ENCODE measurements at regions not wholly inside any gene's neighbourhood (a gene's known extent, or its start where the extent isn't known, plus 50 kb on each side); places are given as distances from the start of the nearest gene placed in this dataset.

- DNase-seq (ENCODE audit: low read depth in 2 of 2), result no peak
Observed at GRCh38 chr5:124647352-124647751, 99.1 kb downstream of the ZNF608 start.

GRCh38 chr5:124645396-124645795, 101.0 kb downstream of the ZNF608 start:
- DNase-seq (ENCODE audit: low read depth in 2 of 2), result no peak

- DNase-seq (ENCODE audit: low read depth in 2 of 2), result no peak
Observed at GRCh38 chr5:124644582-124644981, 101.9 kb downstream of the ZNF608 start.

GRCh38 chr5:124644138-124644537, 102.3 kb downstream of the ZNF608 start:
- no peak for DNase-seq (ENCODE audit: low read depth in 2 of 2)

- DNase-seq (ENCODE audit: low read depth in 2 of 2), result no peak
Observed at GRCh38 chr5:124643336-124643735, 103.1 kb downstream of the ZNF608 start.

GRCh38 chr5:124642151-124642550, 104.3 kb downstream of the ZNF608 start:
- DNase-seq (ENCODE audit: low read depth in 2 of 2), result no peak

GRCh38 chr5:124641154-124641792, 105.2 kb downstream of the ZNF608 start:
- no peak for DNase-seq (ENCODE audit: low read depth in 2 of 2)

GRCh38 chr5:124639095-124639665, 107.3 kb downstream of the ZNF608 start:
- DNase-seq (ENCODE audit: low read depth in 2 of 2), result no peak

- no peak for DNase-seq (ENCODE audit: low read depth in 2 of 2)
Observed at GRCh38 chr5:124637011-124637410, 109.4 kb downstream of the ZNF608 start.

GRCh38 chr5:124634741-124635323, 111.6 kb downstream of the ZNF608 start:
- no peak for DNase-seq (ENCODE audit: low read depth in 2 of 2)

- no peak for DNase-seq (ENCODE audit: low read depth in 2 of 2)
Observed at GRCh38 chr5:124634228-124634739, 112.2 kb downstream of the ZNF608 start.

- DNase-seq (ENCODE audit: low read depth in 2 of 2), result no peak
Observed at GRCh38 chr5:124633209-124633608, 113.2 kb downstream of the ZNF608 start.

- no peak for DNase-seq (ENCODE audit: low read depth in 2 of 2)
Observed at GRCh38 chr5:124631874-124632550, 114.4 kb downstream of the ZNF608 start.

- no peak for DNase-seq (ENCODE audit: low read depth in 2 of 2)
Observed at GRCh38 chr5:124630767-124631704, 115.4 kb downstream of the ZNF608 start.

- DNase-seq (ENCODE audit: low read depth in 2 of 2), result no peak
Observed at GRCh38 chr5:124628721-124629596, 117.5 kb downstream of the ZNF608 start.

- no peak for DNase-seq (ENCODE audit: low read depth in 2 of 2)
Observed at GRCh38 chr5:124627815-124628595, 118.4 kb downstream of the ZNF608 start.

- no peak for DNase-seq (ENCODE audit: low read depth in 2 of 2)
Observed at GRCh38 chr5:124626053-124626452, 120.4 kb downstream of the ZNF608 start.

GRCh38 chr5:124623265-124623664, 123.2 kb downstream of the ZNF608 start:
- DNase-seq (ENCODE audit: low read depth in 2 of 2), result no peak

GRCh38 chr5:124622851-124623250, 123.6 kb downstream of the ZNF608 start:
- DNase-seq (ENCODE audit: low read depth in 2 of 2), result no peak

GRCh38 chr5:124621279-124621678, 125.2 kb downstream of the ZNF608 start:
- DNase-seq (ENCODE audit: low read depth in 2 of 2), result no peak
